ENCODE measurements at regions not wholly inside any gene's neighbourhood (a gene's known extent, or its start where the extent isn't known, plus 50 kb on each side); places are given as distances from the start of the nearest gene placed in this dataset.

GRCh38 chr2:195092341-195092740, 564.7 kb upstream of the SLC39A10 start:
- TF ChIP-seq BRCA1 (IDR thresholded peaks at IDR 0.05; ENCODE audit: low read depth, low read length), result no peak
- peak in 2 of 3 experiments; percentile 38 to 45; a peak in 2 of 4 replicates for TF ChIP-seq CTCF (IDR thresholded peaks at IDR 0.05; ENCODE audit: control extremely low read depth in 1 of 3, insufficient read depth in 1 of 3, low read depth in 1 of 3, low read length in 3 of 3)
- TF ChIP-seq RAD21 (IDR thresholded peaks at IDR 0.05 in 1 of 2, conservative IDR thresholded peaks at IDR 0.05 in 1 of 2; ENCODE audit: low read depth in 2 of 2, low read length in 2 of 2), result peak; percentile 37 to 56
- Histone ChIP-seq H3K14ac (ENCODE audit: insufficient read length) (no peak overlapping the region), H2BK12ac (ENCODE audit: low read depth, low read length) (no peak overlapping the region), H2BK5ac (ENCODE audit: low read depth, low read length) (no peak overlapping the region), H4K20me1 (replicated peaks in 1 of 2; ENCODE audit: control insufficient read depth in 1 of 2, insufficient read depth in 2 of 2, low read length in 2 of 2) (no peaks in the 10 kb centered on the region), H3K18ac (ENCODE audit: extremely low read depth, low read length) (no peak overlapping the region), H3K27ac (ENCODE audit: low read depth, low read length) (no peak overlapping the region), H3K79me1 (ENCODE audit: low read depth, low read length) (no peaks in the 10 kb centered on the region), H2BK15ac (ENCODE audit: low read length) (no peak overlapping the region), H3K4me2 (ENCODE audit: insufficient read depth in 1 of 2, low read depth in 2 of 2, low read length in 2 of 2) (no peak overlapping the region), H3K4me3 (ENCODE audit: extremely low read depth in 1 of 4, insufficient read depth in 2 of 4, low read depth in 3 of 4, low read length in 4 of 4) (no peak overlapping the region), H4K8ac (ENCODE audit: extremely low read depth, insufficient read depth, low read length) (no peak overlapping the region), H3K9ac (replicated peaks in 1 of 4; ENCODE audit: extremely low read depth in 1 of 4, low read depth in 3 of 4, low read length in 3 of 4) (no peak overlapping the region), H3K27me3 (replicated peaks in 1 of 4; ENCODE audit: control insufficient read depth in 3 of 4, extremely low read depth in 1 of 4, insufficient read depth in 3 of 4, low read length in 3 of 4) (no peaks in the 10 kb centered on the region), H3K36me3 (ENCODE audit: control insufficient read depth in 2 of 4, insufficient read depth in 4 of 4, low read length in 3 of 4) (no peaks in the 10 kb centered on the region), H3K56ac (replicated peaks; ENCODE audit: insufficient read length, low read depth, low read length) (no peak overlapping the region), H3K4me1 (replicated peaks in 1 of 4; ENCODE audit: control insufficient read depth in 3 of 4, insufficient read depth in 4 of 4, low read length in 3 of 4) (no peaks in the 10 kb centered on the region), H2AK5ac (ENCODE audit: low read depth, low read length) (no peak overlapping the region), H2BK20ac (ENCODE audit: low read length) (no peak overlapping the region), H3K79me2 (ENCODE audit: control insufficient read depth in 1 of 2, insufficient read depth in 2 of 2, low read length in 2 of 2) (no peaks in the 10 kb centered on the region), H2AFZ (ENCODE audit: low read length) (0 out of 2 replicates have a peak overlapping the region, but pooled peaks have one; percentile 67), H3K23ac (ENCODE audit: insufficient read length) (no peak overlapping the region), H4K5ac (ENCODE audit: insufficient read length, low read depth, low read length) (no peak overlapping the region), H3K9me3 (ENCODE audit: insufficient read depth in 2 of 2, low read depth in 1 of 2, low read length in 1 of 2) (no peaks in the 10 kb centered on the region), H2BK120ac (replicated peaks; ENCODE audit: low read depth, low read length) (no peak overlapping the region), H3K4ac (replicated peaks; ENCODE audit: insufficient read length, low read depth, low read length) (no peak overlapping the region), H3K23me2 (ENCODE audit: low read depth, low read length) (no peaks in the 10 kb centered on the region), H4K91ac (replicated peaks; ENCODE audit: insufficient read length, low read length) (no peak overlapping the region)
- CTCF ChIA-PET (ENCODE audit: partially characterized antibody), result interaction anchor here (1.2 to 1.8 kb wide), 4 partner anchors 33 to 563 kb away, joined by 3 to 6 read pairs (median 4); no protein-coding TSS in a partner anchor
- no peak for DNase-seq (ENCODE audit: low read depth in 1 of 2, low spot score in 2 of 2)
- peak; percentile 65 for FAIRE-seq
- POLR2A ChIA-PET (ENCODE audit: partially characterized antibody), result no interaction called here
